ENCODE measurements at regions not wholly inside any gene's neighbourhood (a gene's known extent, or its start where the extent isn't known, plus 50 kb on each side); places are given as distances from the start of the nearest gene placed in this dataset.

GRCh38 chr13:106835477-106835876 lies 267.5 kb upstream of the ARGLU1 start:
- no peak for DNase-seq

DNA sequence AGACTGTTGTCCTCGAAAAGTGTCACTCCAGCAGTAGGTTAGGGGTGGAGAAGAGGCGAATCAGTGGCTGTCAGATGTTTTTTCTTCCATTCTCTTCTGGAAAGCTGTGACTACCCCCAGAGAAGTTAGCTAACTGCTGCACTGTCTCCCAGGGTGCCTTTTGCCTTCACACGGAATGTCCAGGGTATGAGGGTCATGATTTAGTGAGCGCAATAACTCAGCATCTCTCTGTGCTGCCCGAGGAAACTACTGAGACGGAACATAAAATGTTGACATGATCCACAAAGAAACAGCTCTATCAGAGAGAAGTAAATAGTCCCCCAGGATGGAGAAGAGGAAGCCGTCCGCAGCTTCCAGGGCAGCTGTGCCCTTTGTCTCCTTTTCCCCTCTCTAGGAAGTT lies 254.0 kb upstream of the ARGLU1 start:
- no peak for DNase-seq

GRCh38 chr13:106819413-106820180 lies 251.7 kb upstream of the ARGLU1 start:
- DNase-seq = no peak

DNA sequence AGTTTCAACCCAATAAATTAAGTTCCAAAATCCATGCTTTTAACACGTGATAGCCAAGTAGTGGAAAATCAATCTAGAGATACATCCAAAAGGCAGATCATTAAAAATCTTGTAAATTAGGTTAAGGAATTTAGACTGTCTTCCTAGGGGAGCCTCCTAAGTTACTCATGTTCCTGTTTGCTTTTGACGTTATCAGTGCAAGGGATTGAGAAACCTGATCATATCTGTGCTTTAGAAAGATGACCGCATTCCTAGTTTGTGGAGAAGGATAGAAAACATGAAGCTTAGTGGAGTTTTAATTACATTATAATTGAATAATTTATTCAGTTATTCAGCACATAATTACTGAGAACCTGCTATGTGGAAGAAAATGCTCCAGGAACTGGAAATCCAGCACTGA lies 251.0 kb upstream of the ARGLU1 start:
- DNase-seq = no peak

DNA sequence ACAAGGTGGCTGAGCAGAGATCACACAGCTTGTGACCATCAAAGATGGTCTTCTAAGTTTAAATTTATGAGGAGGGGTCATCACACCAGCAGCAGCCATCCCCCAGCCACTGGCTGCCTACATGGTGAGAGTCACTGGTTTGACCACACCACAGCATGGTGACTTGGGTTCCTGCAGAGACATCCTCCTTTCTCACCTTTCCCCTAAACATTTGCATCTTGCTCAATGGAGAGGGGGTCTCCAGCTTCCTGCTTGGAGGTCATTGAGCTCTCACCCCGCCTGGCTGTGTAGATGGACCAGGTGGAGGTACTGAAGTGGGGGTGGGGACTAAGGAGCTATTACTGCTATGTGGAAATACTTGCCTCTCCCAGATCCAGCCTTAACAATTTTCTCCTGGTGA lies 247.6 kb upstream of the ARGLU1 start:
- no peak for DNase-seq

DNA sequence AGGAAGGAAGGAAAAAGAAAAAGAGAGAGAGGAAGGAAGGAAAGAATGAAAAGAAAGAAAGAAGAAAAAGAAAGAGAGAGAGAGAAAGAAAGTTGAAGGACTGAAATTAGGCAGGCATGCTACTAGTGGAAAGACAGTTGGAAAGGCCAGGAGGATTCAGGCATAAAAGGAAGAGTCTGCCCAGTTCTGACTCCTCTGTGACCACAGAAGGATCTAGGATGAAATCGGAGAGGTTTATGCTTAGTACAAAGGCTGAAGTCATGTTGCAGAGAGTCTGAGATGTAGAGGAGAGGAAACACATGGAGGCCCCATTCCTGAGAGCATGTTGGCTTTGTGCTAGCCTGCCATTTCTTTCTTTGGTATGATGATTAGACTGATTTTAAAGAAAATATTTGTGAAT lies 246.5 kb upstream of the ARGLU1 start:
- DNase-seq = no peak

GRCh38 chr13:106810069-106810468 lies 242.1 kb upstream of the ARGLU1 start:
- no peak for DNase-seq

DNA sequence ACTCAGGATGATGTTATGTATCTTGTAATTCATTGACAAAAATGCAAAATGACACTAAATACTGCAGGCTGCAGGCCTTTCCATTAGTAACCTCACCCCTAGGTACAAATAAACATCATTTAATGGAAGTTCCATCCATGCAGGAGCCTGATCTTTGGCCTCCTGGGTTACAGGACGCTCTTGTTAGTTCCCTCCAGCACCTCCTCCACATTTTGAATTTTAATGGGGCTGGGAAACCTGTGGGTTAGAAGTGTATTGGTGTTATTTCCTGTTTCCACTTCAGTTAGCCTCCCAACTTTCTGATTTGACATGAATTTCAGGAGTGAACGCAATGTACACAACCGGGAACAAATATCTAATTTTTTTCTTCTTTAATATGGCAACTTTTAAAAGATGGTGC lies 237.1 kb upstream of the ARGLU1 start:
- DNase-seq = no peak

GRCh38 chr13:106802917-106803316 lies 235.0 kb upstream of the ARGLU1 start:
- no peak for DNase-seq

GRCh38 chr13:106799781-106800335 lies 231.9 kb upstream of the ARGLU1 start:
- DNase-seq = no peak

- no peak for DNase-seq
Observed at GRCh38 chr13:106797081-106797640, 229.2 kb upstream of the ARGLU1 start.

DNA sequence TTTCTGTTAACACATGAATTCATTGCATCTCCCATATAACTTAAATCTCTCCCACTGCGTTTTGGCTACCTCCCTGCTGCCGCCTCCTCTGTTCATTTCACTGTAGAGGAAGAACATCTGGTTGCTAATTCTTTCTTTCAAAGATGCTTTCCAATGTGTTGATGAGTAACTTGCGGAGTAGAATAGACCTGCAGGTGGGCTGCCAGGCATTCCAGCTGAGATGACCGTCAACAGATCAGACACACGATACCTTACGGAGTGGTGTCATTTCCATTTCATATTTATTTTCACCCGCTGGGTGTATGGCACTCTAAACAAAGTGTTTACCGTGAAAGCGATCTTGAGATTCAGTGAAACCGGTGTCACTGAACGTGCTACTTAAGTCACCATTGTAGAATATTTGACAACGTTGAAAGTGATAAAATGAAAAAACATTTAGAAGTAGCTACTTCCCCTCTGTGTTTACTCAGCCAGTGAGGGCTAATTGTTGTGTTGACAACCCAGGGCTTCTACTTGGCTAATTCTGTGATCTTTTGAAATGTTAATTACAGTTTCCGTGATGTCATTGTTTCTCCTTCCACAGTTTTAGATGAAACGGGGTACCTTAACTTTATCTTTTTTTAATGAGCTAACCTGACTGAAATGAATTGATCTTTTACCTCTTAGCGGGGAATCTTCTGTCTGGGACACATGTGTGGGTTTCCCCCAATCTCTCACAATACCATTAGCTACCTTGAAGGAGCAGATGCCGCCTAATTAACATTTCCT lies 228.5 kb upstream of the ARGLU1 start:
- no peak for DNase-seq

DNA sequence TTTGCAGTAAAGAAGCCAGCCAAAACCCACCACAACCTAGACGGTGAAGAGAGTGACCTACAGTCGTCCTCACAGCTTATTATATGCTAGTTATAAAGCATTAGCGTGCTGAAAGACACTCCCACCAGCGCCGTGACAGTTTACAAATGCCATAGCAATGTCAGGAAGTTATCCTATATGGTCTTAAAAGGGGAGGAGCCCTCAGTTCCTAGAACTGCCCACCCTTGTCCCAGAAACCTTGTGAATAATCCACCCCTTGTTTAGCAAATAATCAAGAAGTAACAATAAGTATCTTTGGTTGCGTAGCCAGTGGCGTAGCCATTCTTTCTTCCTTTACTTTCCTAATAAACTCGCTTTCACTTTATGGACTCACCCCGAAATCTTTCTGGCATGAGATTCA lies 227.9 kb upstream of the ARGLU1 start:
- no peak for DNase-seq

DNA sequence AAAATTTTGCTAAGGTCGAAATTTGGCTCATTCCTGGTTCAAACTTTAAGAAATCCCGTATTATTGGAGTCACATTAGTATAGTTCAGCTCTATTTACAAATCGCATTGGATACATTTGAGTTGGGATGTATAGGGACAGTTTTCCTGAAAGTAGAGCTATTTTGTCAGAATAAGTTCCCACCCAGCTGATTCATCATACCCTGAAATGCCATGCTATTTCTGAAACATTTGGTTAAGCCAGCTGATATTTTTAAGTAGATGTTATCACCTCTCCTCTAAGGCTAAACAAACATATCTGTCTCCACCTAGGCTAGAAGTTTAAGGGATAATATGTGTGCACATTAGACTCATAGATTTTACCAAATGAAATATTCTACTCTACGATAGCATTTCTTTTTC lies 226.2 kb upstream of the ARGLU1 start:
- DNase-seq = no peak

GRCh38 chr13:106789911-106790310 lies 222.0 kb upstream of the ARGLU1 start:
- no peak for DNase-seq

- DNase-seq = no peak
Observed at GRCh38 chr13:106786006-106786563, 218.1 kb upstream of the ARGLU1 start.

DNA sequence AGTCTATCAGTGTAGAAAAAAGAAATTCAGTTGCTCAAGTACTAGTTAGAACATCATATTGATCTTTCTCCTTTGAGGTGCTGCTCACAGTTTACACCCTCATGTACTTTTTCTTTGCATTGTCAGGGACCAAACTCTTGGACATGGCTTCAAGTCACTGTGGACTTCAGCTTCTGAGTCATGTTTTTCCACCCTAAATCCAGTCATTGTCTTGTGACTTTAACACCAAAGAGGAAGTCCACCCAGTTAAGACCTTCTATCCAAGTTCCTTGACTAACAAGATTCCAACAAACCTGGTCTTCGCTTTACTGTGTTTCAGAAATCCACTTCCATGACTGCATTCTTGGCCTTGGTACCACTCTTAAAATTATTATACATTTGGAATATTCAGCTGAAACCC lies 206.7 kb upstream of the ARGLU1 start:
- DNase-seq = no peak

GRCh38 chr13:106772006-106772601 lies 204.2 kb upstream of the ARGLU1 start:
- DNase-seq = no peak

DNA sequence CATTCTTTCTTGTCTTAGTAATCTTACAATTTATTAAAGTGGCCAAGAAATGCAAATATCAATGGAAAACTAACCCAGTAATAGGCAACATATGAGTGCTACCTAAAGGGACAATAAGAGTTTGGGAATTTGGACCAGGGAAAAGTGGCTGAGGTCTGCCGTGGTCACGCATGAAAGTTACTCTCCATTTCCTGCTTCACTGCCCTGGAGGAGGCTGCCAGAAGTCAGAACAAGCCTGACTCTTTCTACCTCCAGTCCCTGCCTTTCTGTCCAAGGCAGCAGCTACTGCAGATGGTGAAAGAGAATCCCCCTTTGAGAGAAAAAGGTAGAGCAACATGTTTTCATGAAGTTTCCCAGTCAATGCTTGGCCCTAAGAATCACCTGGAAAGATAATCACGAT lies 201.1 kb upstream of the ARGLU1 start:
- DNase-seq = no peak

GRCh38 chr13:106762708-106763107 lies 194.8 kb upstream of the ARGLU1 start:
- DNase-seq = no peak

DNA sequence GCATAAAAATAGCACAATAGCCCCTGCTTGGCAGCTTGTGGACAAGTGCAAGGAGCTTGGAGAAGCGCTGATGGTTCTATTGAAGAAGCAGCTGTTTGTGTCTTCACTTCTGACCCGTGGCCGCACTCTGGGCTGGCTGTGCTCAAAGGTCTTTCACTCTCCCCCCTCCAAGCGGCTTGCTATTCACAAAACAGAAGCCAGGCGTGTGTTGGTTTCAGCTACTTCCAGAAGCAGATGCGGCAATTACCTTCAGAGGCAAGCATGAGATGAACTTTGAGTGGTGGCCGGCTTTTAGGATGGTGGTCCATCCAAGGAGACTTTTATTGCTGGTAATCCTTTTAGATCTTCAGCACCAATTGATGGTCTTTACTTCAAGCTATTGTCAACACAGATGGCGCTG lies 188.5 kb upstream of the ARGLU1 start:
- no peak for DNase-seq

DNA sequence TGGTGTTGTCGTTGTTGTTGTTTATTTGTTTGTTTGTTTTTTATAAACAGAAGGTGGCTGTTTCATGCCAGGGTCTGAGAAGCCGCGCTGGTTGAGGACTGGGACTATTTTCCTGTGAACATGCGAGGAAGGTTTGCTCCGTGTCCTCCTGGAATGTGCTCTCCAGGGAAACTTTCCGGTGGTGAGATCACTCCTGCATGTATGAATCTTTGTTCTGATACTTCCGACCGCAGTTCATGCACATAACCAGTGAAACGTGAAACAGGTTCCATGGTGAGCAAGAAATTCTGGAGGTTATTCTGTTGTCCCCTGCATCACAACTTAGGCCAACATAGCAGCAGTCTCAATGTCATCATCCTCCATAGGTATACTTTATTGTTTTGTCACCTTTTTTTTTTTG lies 187.6 kb upstream of the ARGLU1 start:
- DNase-seq = no peak

GRCh38 chr13:106753251-106753650 lies 185.3 kb upstream of the ARGLU1 start:
- DNase-seq = no peak

Measured in activated CD8-positive, alpha-beta memory T cell treated with anti-CD3 and anti-CD28 coated beads, Interleukin-2, amount 50 U/mL, for 48 hours (primary cell).